ENCODE measurements at regions not wholly inside any gene's neighbourhood (a gene's known extent, or its start where the extent isn't known, plus 50 kb on each side); places are given as distances from the start of the nearest gene placed in this dataset.
"Not testable (repeated sequence)": the region's sequence is repeated elsewhere in the genome, so short reads cannot be mapped to it uniquely, and the experiment has no call there.

- not testable (repeated sequence) for ATAC-seq (replicated peaks; ENCODE audit: extremely low read depth, poor library complexity, severe bottlenecking); H3K9me3 Mint-ChIP-seq; H3K36me3 Mint-ChIP-seq (ENCODE audit: insufficient read depth); H3K27ac Mint-ChIP-seq (ENCODE audit: low read depth); H3K4me1 Mint-ChIP-seq; H3K27me3 Mint-ChIP-seq; H3K4me3 Mint-ChIP-seq; DNase-seq (ENCODE audit: low spot score in 2 of 2)
Measured at GRCh38 chr1:99401556-99401955, 137.3 kb downstream of the PLPPR4 start.

GRCh38 chr1:99404399-99404798 lies 140.1 kb downstream of the PLPPR4 start:
- not testable (repeated sequence) for H3K27ac Mint-ChIP-seq (ENCODE audit: low read depth); H3K4me1 Mint-ChIP-seq; H3K9me3 Mint-ChIP-seq; ATAC-seq (replicated peaks; ENCODE audit: extremely low read depth, poor library complexity, severe bottlenecking); H3K27me3 Mint-ChIP-seq; H3K36me3 Mint-ChIP-seq (ENCODE audit: insufficient read depth); H3K4me3 Mint-ChIP-seq; DNase-seq (ENCODE audit: low spot score in 2 of 2)

GRCh38 chr1:99405325-99405724 lies 141.0 kb downstream of the PLPPR4 start:
- H3K27me3 Mint-ChIP-seq; H3K4me3 Mint-ChIP-seq; H3K27ac Mint-ChIP-seq (ENCODE audit: low read depth); H3K9me3 Mint-ChIP-seq; H3K36me3 Mint-ChIP-seq (ENCODE audit: insufficient read depth); H3K4me1 Mint-ChIP-seq; DNase-seq (ENCODE audit: low spot score in 2 of 2); ATAC-seq (replicated peaks; ENCODE audit: extremely low read depth, poor library complexity, severe bottlenecking): not testable (repeated sequence)

GRCh38 chr1:99407018-99407417 lies 142.7 kb downstream of the PLPPR4 start:
- Mint-ChIP-seq H3K4me1 (no peaks in the 10 kb centered on the region), H3K9me3 (no peaks in the 10 kb centered on the region), H3K27me3 (no peaks in the 10 kb centered on the region), H3K36me3 (ENCODE audit: insufficient read depth) (no peaks in the 10 kb centered on the region), H3K27ac (ENCODE audit: low read depth) (no peak overlapping the region), H3K4me3 (no peak overlapping the region)
- DNase-seq (ENCODE audit: low spot score in 2 of 2) = no peak
- ATAC-seq (replicated peaks; ENCODE audit: extremely low read depth, poor library complexity, severe bottlenecking) = no peak

GRCh38 chr1:99424087-99424486 lies 159.8 kb downstream of the PLPPR4 start:
- Mint-ChIP-seq H3K36me3 (ENCODE audit: insufficient read depth) (no peaks in the 10 kb centered on the region), H3K9me3 (no peaks in the 10 kb centered on the region), H3K4me3 (no peak overlapping the region), H3K27me3 (no peaks in the 10 kb centered on the region), H3K27ac (ENCODE audit: low read depth) (no peak overlapping the region), H3K4me1 (no peaks in the 10 kb centered on the region)
- ATAC-seq (replicated peaks; ENCODE audit: extremely low read depth, poor library complexity, severe bottlenecking) (no peak), DNase-seq (ENCODE audit: low spot score in 2 of 2) (no peak)

- Mint-ChIP-seq H3K4me3 (no peak overlapping the region), H3K9me3 (no peaks in the 10 kb centered on the region), H3K27ac (ENCODE audit: low read depth) (no peak overlapping the region), H3K4me1 (no peaks in the 10 kb centered on the region), H3K27me3 (no peaks in the 10 kb centered on the region), H3K36me3 (ENCODE audit: insufficient read depth) (no peaks in the 10 kb centered on the region)
- no peak for DNase-seq (ENCODE audit: low spot score in 2 of 2)
- no peak for ATAC-seq (replicated peaks; ENCODE audit: extremely low read depth, poor library complexity, severe bottlenecking)
Measured at GRCh38 chr1:99429754-99430153, 165.5 kb downstream of the PLPPR4 start.

- Mint-ChIP-seq H3K36me3 (ENCODE audit: insufficient read depth) (no peaks in the 10 kb centered on the region), H3K4me3 (no peak overlapping the region), H3K9me3 (no peaks in the 10 kb centered on the region), H3K4me1 (no peaks in the 10 kb centered on the region), H3K27me3 (no peaks in the 10 kb centered on the region), H3K27ac (ENCODE audit: low read depth) (no peak overlapping the region)
- DNase-seq (ENCODE audit: low spot score in 2 of 2) (no peak), ATAC-seq (replicated peaks; ENCODE audit: extremely low read depth, poor library complexity, severe bottlenecking) (no peak)
Measured at GRCh38 chr1:99438656-99439230, 174.5 kb downstream of the PLPPR4 start.

- Mint-ChIP-seq H3K36me3 (ENCODE audit: insufficient read depth) (no peaks in the 10 kb centered on the region), H3K9me3 (no peaks in the 10 kb centered on the region), H3K27me3 (no peaks in the 10 kb centered on the region), H3K4me1 (no peaks in the 10 kb centered on the region), H3K27ac (ENCODE audit: low read depth) (no peak overlapping the region), H3K4me3 (no peak overlapping the region)
- ATAC-seq (replicated peaks; ENCODE audit: extremely low read depth, poor library complexity, severe bottlenecking) (no peak), DNase-seq (ENCODE audit: low spot score in 2 of 2) (no peak)
Measured at GRCh38 chr1:99439433-99440075, 175.3 kb downstream of the PLPPR4 start.

- ATAC-seq (replicated peaks; ENCODE audit: extremely low read depth, poor library complexity, severe bottlenecking) (no peak), DNase-seq (ENCODE audit: low spot score in 2 of 2) (no peak)
- H3K27ac Mint-ChIP-seq (ENCODE audit: low read depth) = no peak overlapping the region
- H3K4me1 Mint-ChIP-seq = no peaks in the 10 kb centered on the region
- H3K4me3 Mint-ChIP-seq = no peak overlapping the region
- no peaks in the 10 kb centered on the region for H3K9me3 Mint-ChIP-seq
- H3K36me3 Mint-ChIP-seq (ENCODE audit: insufficient read depth) = no peaks in the 10 kb centered on the region
- no peaks in the 10 kb centered on the region for H3K27me3 Mint-ChIP-seq
Measured at GRCh38 chr1:99441299-99442095, 177.2 kb downstream of the PLPPR4 start.

GRCh38 chr1:99444211-99444927 lies 180.1 kb downstream of the PLPPR4 start:
- not testable (repeated sequence) for ATAC-seq (replicated peaks; ENCODE audit: extremely low read depth, poor library complexity, severe bottlenecking); H3K9me3 Mint-ChIP-seq; H3K4me1 Mint-ChIP-seq; DNase-seq (ENCODE audit: low spot score in 2 of 2); H3K36me3 Mint-ChIP-seq (ENCODE audit: insufficient read depth); H3K27ac Mint-ChIP-seq (ENCODE audit: low read depth); H3K27me3 Mint-ChIP-seq; H3K4me3 Mint-ChIP-seq

- Mint-ChIP-seq H3K9me3 (no peaks in the 10 kb centered on the region), H3K27ac (ENCODE audit: low read depth) (no peak overlapping the region), H3K36me3 (ENCODE audit: insufficient read depth) (no peaks in the 10 kb centered on the region), H3K27me3 (peaks cover 11% of the 10 kb centered on the region), H3K4me1 (no peaks in the 10 kb centered on the region), H3K4me3 (no peak overlapping the region)
- ATAC-seq (replicated peaks; ENCODE audit: extremely low read depth, poor library complexity, severe bottlenecking) = no peak
- DNase-seq (ENCODE audit: low spot score in 2 of 2) = no peak
Measured at GRCh38 chr1:99445071-99445470, 180.8 kb downstream of the PLPPR4 start.

GRCh38 chr1:99445486-99445885 lies 181.2 kb downstream of the PLPPR4 start:
- Mint-ChIP-seq H3K9me3 (peaks cover 3% of the 10 kb centered on the region), H3K27me3 (peaks cover 16% of the 10 kb centered on the region), H3K36me3 (ENCODE audit: insufficient read depth) (no peaks in the 10 kb centered on the region), H3K27ac (ENCODE audit: low read depth) (no peak overlapping the region), H3K4me1 (no peaks in the 10 kb centered on the region), H3K4me3 (no peak overlapping the region)
- no peak for DNase-seq (ENCODE audit: low spot score in 2 of 2)
- no peak for ATAC-seq (replicated peaks; ENCODE audit: extremely low read depth, poor library complexity, severe bottlenecking)
